IgD-negative memory B cell (primary cell): ENCODE measurements at regions not wholly inside any gene's neighbourhood (a gene's known extent, or its start where the extent isn't known, plus 50 kb on each side); places are given as distances from the start of the nearest gene placed in this dataset.

Experiments used
- H3K27ac Mint-ChIP-seq, 3 donors: one replicate each; pipeline ENCODE4 v1.8.0; 2020 to 2022; ENCODE audit warnings: mild to moderate bottlenecking in 3 of 3, mixed read lengths in 3 of 3, moderate library complexity in 1 of 3
- H3K27me3 Mint-ChIP-seq: one replicate; pipeline ENCODE4 v1.8.0; 2021; ENCODE audit warnings: mixed read lengths
- H3K36me3 Mint-ChIP-seq: one replicate; pipeline ENCODE4 v1.8.0; 2020; ENCODE audit warnings: mild to moderate bottlenecking, mixed read lengths
- H3K4me1 Mint-ChIP-seq, 3 donors: one replicate each; pipeline ENCODE4 v1.8.0; 2020 to 2022; ENCODE audit warnings: mixed read lengths in 3 of 3, mild to moderate bottlenecking in 1 of 3
- H3K4me3 Mint-ChIP-seq, 4 donors: one replicate each; pipeline ENCODE4 v1.8.0; 2020 to 2022; ENCODE audit warnings: mild to moderate bottlenecking in 4 of 4, mixed read lengths in 4 of 4, moderate library complexity in 3 of 4
- H3K9me3 Mint-ChIP-seq, 3 donors: one replicate each; pipeline ENCODE4 v1.8.0; 2020 to 2021; ENCODE audit warnings: mixed read lengths in 3 of 3, mild to moderate bottlenecking in 1 of 3

DNA sequence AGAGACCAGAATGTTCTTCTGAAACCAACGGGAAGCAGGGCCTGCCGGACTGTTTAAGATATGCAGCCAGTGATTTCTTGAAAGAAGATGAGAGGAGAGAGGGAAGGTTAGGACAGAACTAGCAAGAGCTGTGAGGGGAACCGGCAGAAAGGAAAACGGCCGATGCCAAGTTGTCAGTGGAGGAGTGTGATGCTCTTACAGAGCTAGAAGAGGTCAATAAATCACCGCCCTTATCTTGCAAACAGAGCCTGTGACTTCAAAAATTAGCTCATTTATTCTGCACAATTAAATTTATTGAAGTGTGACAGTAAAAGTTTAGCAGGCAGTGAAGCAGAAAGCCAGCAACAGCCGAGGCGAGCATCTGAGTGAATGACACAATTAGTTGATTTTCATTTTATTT, 509.5 kb upstream of the ID4 start:
- H3K36me3 Mint-ChIP-seq: no peaks in the 10 kb centered on the region
- peak overlapping the region in 1 of 3 donors; percentile 26 for H3K27ac Mint-ChIP-seq
- H3K9me3 Mint-ChIP-seq: peaks cover 2 to 8% (median 4%) of the 10 kb centered on the region in 3 donors
- no peaks in the 10 kb centered on the region for H3K4me1 Mint-ChIP-seq
- no peak overlapping the region for H3K4me3 Mint-ChIP-seq
- no peaks in the 10 kb centered on the region for H3K27me3 Mint-ChIP-seq

- Mint-ChIP-seq H3K27ac (no peak overlapping the region), H3K36me3 (no peaks in the 10 kb centered on the region), H3K4me3 (no peak overlapping the region), H3K4me1 (no peaks in the 10 kb centered on the region), H3K9me3 (peaks cover 0 to 8% (median 4%) of the 10 kb centered on the region in 3 donors), H3K27me3 (no peaks in the 10 kb centered on the region)
Observed at GRCh38 chr6:19329078-19329477, 508.1 kb upstream of the ID4 start.

DNA sequence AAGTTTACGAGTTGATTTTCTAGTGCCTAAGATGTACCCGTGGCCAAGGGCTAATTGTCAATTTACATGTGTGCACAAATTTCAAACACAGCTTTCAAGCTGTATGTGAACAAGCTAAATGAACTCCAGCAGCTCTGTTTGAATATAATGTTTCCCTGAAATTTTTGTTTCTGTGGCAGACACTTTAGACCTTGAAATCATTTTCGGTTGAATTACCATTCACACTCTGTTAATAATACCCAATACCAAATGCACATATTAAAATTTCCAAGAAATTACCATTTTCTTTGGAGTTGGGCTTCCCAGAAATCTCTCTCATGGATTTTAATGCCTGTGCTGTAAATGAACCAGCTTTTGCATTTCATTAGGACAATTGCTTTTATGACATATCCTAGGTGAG, 506.1 kb upstream of the ID4 start:
- no peak overlapping the region for H3K4me3 Mint-ChIP-seq
- H3K27ac Mint-ChIP-seq: no peak overlapping the region
- no peaks in the 10 kb centered on the region for H3K36me3 Mint-ChIP-seq
- peaks cover 0 to 8% (median 2%) of the 10 kb centered on the region in 3 donors for H3K9me3 Mint-ChIP-seq
- H3K4me1 Mint-ChIP-seq: peaks cover 0 to 1% (median 0%) of the 10 kb centered on the region in 3 donors
- H3K27me3 Mint-ChIP-seq: no peaks in the 10 kb centered on the region

DNA sequence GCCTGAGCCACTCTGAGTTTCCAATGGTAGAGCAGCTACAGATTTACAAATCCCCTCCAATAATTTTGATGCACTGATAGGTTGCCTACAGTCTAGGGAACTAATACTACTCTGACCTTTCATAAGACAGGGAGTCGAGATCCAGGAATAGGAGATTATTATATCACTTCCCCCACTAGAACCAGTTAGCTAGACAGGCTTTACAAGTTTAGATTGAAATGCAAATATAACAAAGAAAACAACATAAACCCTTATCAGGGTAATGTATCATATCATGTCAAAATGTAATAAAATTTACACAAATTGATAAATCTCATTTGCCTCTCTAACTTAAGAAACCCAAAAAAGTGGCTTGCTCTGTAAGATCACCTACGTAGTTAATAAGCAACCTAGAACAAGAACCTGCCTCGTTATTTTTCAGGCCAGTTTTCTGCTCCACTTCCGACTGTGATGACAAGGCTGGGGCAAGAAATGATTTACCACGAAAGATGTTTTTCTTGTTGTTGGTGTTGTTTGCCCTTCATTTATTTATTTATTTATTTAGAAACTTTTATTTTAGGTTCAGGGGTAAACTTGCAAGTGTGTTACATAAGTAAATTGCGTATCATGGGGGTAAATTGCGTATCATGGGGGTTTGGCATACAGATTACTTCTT, 504.2 kb upstream of the ID4 start:
- Mint-ChIP-seq H3K9me3 (peaks cover 0 to 8% (median 3%) of the 10 kb centered on the region in 3 donors), H3K4me1 (peaks cover 0 to 1% (median 0%) of the 10 kb centered on the region in 3 donors), H3K27ac (no peak overlapping the region), H3K4me3 (peak overlapping the region in 1 of 4 donors; percentile 35), H3K27me3 (no peaks in the 10 kb centered on the region), H3K36me3 (no peaks in the 10 kb centered on the region)

GRCh38 chr6:19333936-19334335, 503.2 kb upstream of the ID4 start:
- peaks cover 0 to 1% (median 0%) of the 10 kb centered on the region in 3 donors for H3K4me1 Mint-ChIP-seq
- no peak overlapping the region for H3K27ac Mint-ChIP-seq
- peaks cover 0 to 8% (median 3%) of the 10 kb centered on the region in 3 donors for H3K9me3 Mint-ChIP-seq
- no peak overlapping the region for H3K4me3 Mint-ChIP-seq
- no peaks in the 10 kb centered on the region for H3K36me3 Mint-ChIP-seq
- H3K27me3 Mint-ChIP-seq: no peaks in the 10 kb centered on the region

GRCh38 chr6:19336579-19336978, 500.6 kb upstream of the ID4 start:
- Mint-ChIP-seq H3K27ac (no peak overlapping the region), H3K27me3 (no peaks in the 10 kb centered on the region), H3K36me3 (no peaks in the 10 kb centered on the region), H3K9me3 (peaks cover 0 to 2% (median 2%) of the 10 kb centered on the region in 3 donors), H3K4me3 (no peak overlapping the region), H3K4me1 (peaks cover 0 to 1% (median 0%) of the 10 kb centered on the region in 3 donors)

- H3K9me3 Mint-ChIP-seq: peaks cover 0 to 2% (median 2%) of the 10 kb centered on the region in 3 donors
- no peak overlapping the region for H3K27ac Mint-ChIP-seq
- H3K36me3 Mint-ChIP-seq: no peaks in the 10 kb centered on the region
- H3K4me1 Mint-ChIP-seq: peaks cover 0 to 1% (median 0%) of the 10 kb centered on the region in 3 donors
- no peaks in the 10 kb centered on the region for H3K27me3 Mint-ChIP-seq
- no peak overlapping the region for H3K4me3 Mint-ChIP-seq
Observed at GRCh38 chr6:19337101-19337500, 500.1 kb upstream of the ID4 start.

- peaks cover 2 to 8% (median 6%) of the 10 kb centered on the region in 3 donors for H3K9me3 Mint-ChIP-seq
- H3K4me3 Mint-ChIP-seq: no peak overlapping the region
- H3K27ac Mint-ChIP-seq: no peak overlapping the region
- no peaks in the 10 kb centered on the region for H3K27me3 Mint-ChIP-seq
- no peaks in the 10 kb centered on the region for H3K4me1 Mint-ChIP-seq
- H3K36me3 Mint-ChIP-seq: no peaks in the 10 kb centered on the region
Observed at GRCh38 chr6:19342616-19343015, 494.6 kb upstream of the ID4 start.

DNA sequence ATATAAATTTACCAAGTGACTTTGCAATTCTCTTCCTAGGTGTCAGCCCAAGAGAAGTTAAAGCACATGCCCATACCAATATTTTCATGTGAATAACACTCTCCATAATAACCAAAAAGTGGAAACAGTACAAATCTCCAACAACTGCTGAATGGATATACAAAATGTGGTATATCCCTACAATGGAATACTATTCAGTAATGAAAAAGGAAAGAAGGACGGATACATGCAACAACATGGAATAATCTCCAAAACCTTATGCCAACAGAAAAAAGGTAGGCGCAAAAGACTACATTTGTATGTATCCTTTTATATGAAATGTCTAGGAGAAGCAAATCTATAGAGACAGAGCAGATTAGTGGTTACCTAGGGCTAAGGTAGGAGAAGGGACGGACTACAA, 487.7 kb upstream of the ID4 start:
- Mint-ChIP-seq H3K9me3 (peaks cover 3 to 21% (median 8%) of the 10 kb centered on the region in 3 donors), H3K27me3 (peaks cover 1% of the 10 kb centered on the region), H3K4me3 (no peak overlapping the region), H3K4me1 (no peaks in the 10 kb centered on the region), H3K27ac (no peak overlapping the region), H3K36me3 (no peaks in the 10 kb centered on the region)

GRCh38 chr6:19354181-19354580, 483.0 kb upstream of the ID4 start:
- H3K27me3 Mint-ChIP-seq: peaks cover 1% of the 10 kb centered on the region
- no peaks in the 10 kb centered on the region for H3K36me3 Mint-ChIP-seq
- H3K9me3 Mint-ChIP-seq: peaks cover 0 to 18% (median 5%) of the 10 kb centered on the region in 3 donors
- no peak overlapping the region for H3K4me3 Mint-ChIP-seq
- no peak overlapping the region for H3K27ac Mint-ChIP-seq
- H3K4me1 Mint-ChIP-seq: no peaks in the 10 kb centered on the region

DNA sequence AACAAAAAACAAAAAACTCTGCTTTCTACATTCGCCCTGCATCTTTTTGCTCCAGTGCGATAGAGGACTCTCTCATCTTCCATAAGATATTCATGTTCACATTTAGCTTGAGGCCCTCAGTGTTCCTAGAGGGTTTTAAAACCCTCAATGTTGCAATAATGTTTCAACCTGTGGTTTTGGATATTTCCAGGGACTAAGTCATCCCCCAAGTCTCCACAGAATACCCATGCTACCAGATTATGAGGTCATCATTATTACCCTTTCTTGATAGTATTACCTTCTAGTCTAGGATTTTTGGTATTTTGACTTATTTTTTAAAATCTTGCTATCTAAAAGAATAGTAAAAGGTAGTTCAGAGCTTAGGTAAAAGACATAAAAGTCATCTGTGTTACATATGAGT, 480.5 kb upstream of the ID4 start:
- Mint-ChIP-seq H3K9me3 (peaks cover 0 to 4% (median 0%) of the 10 kb centered on the region in 3 donors), H3K27ac (no peak overlapping the region), H3K4me1 (no peaks in the 10 kb centered on the region), H3K27me3 (no peaks in the 10 kb centered on the region), H3K4me3 (no peak overlapping the region), H3K36me3 (no peaks in the 10 kb centered on the region)

DNA sequence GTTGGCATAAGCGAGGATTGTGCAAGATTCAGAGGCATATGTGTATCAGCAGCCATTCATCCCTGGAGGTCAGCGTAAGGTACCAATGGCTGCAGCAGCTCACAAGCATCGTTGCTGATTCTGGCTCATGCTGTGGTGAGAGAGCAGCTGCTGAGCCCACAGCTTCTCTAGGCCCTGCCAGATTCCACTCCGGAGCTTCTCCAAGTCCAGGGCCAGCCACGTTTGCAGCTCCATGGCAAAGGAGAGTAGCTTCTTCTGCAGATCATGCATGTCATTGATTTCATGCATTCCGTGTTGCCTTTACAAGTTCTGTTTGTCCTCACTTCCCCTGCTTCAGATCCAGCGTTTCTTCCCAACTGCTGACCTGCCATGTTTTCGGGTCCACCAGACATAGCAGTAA, 474.8 kb upstream of the ID4 start:
- Mint-ChIP-seq H3K9me3 (peaks cover 2 to 14% (median 2%) of the 10 kb centered on the region in 3 donors), H3K27me3 (no peaks in the 10 kb centered on the region), H3K4me3 (peak overlapping the region in 1 of 4 donors; percentile 31), H3K36me3 (no peaks in the 10 kb centered on the region), H3K4me1 (peaks cover 0 to 2% (median 0%) of the 10 kb centered on the region in 3 donors), H3K27ac (no peak overlapping the region)

GRCh38 chr6:19368511-19368910, 468.7 kb upstream of the ID4 start:
- Mint-ChIP-seq H3K36me3 (no peaks in the 10 kb centered on the region), H3K9me3 (peaks cover 2 to 21% (median 9%) of the 10 kb centered on the region in 3 donors), H3K4me1 (no peaks in the 10 kb centered on the region), H3K4me3 (no peak overlapping the region), H3K27me3 (no peaks in the 10 kb centered on the region), H3K27ac (no peak overlapping the region)

DNA sequence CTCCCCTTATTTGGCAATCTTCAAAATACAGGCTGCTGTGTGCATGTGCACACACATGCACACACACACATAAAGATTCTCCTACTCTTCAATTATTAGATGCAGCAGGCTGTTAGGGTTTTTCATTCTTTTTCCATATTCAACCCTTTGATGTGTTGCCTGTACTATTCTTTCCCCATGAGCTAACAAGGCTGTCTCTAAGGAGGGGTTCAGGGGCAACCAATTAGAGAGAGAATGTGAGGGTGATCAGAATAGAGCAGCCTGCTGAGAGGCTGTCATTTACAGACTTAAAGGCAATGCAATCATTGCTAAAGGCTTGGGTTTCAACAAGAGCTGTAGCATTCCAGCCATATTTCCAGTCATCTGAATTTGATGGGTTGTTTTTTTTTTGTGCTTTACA, 467.4 kb upstream of the ID4 start:
- no peak overlapping the region for H3K27ac Mint-ChIP-seq
- H3K27me3 Mint-ChIP-seq: no peaks in the 10 kb centered on the region
- no peaks in the 10 kb centered on the region for H3K4me1 Mint-ChIP-seq
- peaks cover 4 to 21% (median 10%) of the 10 kb centered on the region in 3 donors for H3K9me3 Mint-ChIP-seq
- H3K4me3 Mint-ChIP-seq: no peak overlapping the region
- no peaks in the 10 kb centered on the region for H3K36me3 Mint-ChIP-seq

DNA sequence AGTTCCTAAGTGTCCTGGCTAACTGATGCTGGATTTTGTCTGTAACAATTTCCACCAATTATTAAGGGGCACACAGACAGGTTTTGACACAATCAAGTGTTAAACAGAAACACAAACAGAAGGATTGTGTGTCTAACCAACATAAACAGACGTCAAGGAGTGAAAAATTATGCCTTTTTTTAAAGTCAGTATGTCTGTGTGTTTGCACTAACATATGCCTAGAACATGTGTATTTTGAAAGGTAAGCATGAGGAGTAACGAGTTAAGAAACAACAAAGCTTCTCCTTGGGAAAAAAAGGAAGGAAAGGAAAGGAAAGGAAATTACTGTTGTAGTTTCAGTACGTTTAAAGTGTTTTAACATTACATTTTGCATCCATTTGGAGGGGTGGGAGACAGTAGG, 466.3 kb upstream of the ID4 start:
- Mint-ChIP-seq H3K4me3 (no peak overlapping the region), H3K27me3 (no peaks in the 10 kb centered on the region), H3K27ac (no peak overlapping the region), H3K4me1 (no peaks in the 10 kb centered on the region), H3K36me3 (no peaks in the 10 kb centered on the region), H3K9me3 (peaks cover 4 to 16% (median 11%) of the 10 kb centered on the region in 3 donors)

DNA sequence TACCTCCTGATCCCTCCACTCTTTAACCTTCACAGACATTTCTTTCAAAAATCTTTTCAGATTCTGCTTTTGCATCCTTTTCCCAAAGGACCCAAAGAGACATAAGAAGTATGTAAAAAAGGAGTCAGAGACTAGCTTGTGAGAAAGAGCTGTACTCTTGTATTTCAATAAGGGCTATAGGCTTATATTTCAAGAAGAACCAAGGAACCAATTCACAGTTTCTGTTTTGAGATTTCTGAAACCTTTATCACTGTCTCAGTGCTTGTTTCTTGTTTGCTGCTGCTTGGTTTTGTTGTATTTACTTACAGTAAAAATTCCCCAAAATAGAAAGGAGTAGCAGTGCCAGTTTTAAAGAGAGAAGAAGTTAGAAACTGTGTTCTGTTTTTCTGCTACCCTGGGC, 461.6 kb upstream of the ID4 start:
- Mint-ChIP-seq H3K27me3 (no peaks in the 10 kb centered on the region), H3K4me3 (no peak overlapping the region), H3K27ac (no peak overlapping the region), H3K4me1 (no peaks in the 10 kb centered on the region), H3K36me3 (no peaks in the 10 kb centered on the region), H3K9me3 (peaks cover 4 to 10% (median 7%) of the 10 kb centered on the region in 3 donors)
